H1 (cell line): ENCODE measurements at regions not wholly inside any gene's neighbourhood (a gene's known extent, or its start where the extent isn't known, plus 50 kb on each side); places are given as distances from the start of the nearest gene placed in this dataset.

Source experiments
- EGR1 ChIP-seq: IDR thresholded peaks from 2 replicates; pipeline ENCODE4 v1.6.1; 2011; ENCODE audit warnings: low read depth, low read length, borderline replicate concordance
- SIN3A ChIP-seq, 2 experiments: IDR thresholded peaks in 1 of 2; conservative IDR thresholded peaks in 1 of 2; 2 replicates each; pipeline ENCODE4 v1.6.1; 2011 to 2012; ENCODE audit warnings: low read length in 2 of 2, improper control_type of control experiment in 1 of 2, low read depth in 1 of 2, mild to moderate bottlenecking in 1 of 2

DNA sequence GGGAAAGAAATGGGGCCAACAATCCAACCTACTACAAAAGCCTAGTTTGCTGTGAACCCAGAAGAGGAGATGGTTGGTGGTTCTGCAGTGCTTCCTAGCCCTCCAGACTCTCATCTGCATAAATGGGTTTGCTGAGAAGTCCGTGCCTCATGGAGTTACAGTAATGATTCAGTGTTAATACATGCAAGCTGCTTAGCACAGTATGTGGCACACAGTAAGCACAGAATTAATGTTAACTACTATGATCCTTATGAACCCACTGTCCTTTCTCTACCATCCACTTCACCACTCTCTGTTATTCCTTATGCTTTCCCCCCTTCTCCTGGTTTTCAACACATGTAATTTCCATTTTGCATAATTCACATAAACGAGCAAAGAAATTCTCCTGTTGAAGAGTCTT, 100.0 kb downstream of the ACTBL2 start:
- no peak for TF ChIP-seq EGR1
- no peak for TF ChIP-seq SIN3A (conservative IDR thresholded peaks at IDR 0.05 in 1 of 2, IDR thresholded peaks at IDR 0.05 in 1 of 2; ENCODE audit: low read depth in 1 of 2, low read length in 2 of 2)
